K562 (cell line): ENCODE measurements at regions not wholly inside any gene's neighbourhood (a gene's known extent, or its start where the extent isn't known, plus 50 kb on each side); places are given as distances from the start of the nearest gene placed in this dataset.

Experiments
- ATAC-seq: fragments of 200-7000 bp; cut with Tn5 transposase; 3 replicates; pipeline ENCODE4 v1.9.1; 2020; ENCODE audit warnings: moderate library complexity
- BruUV-seq: library from RNA; stranded (reverse); fragments of 400-500 nt; replicated peaks from 2 replicates; lab custom pipeline; 2021; lab: Mats Ljungman, UMichigan
- CTCF ChIA-PET: fragments of 300-600 bp; formaldehyde crosslinking; extraction: SDS; loops from one replicate; lab custom pipeline; 2021; ENCODE audit warnings: low intra/inter-chr PET ratio; lab: Yijun Ruan, JAX
- POLR2A ChIA-PET: fragments of 300-600, 350-650 bp; sonication (Branson Sonifier 250); formaldehyde crosslinking; extraction: SDS; loops from one replicate; lab custom pipeline; 2021; ENCODE audit warnings: antibody characterized with exemption, inconsistent platforms; lab: Yijun Ruan, JAX
- DNase-seq, 4 experiments: peaks; one replicate each; pipeline versions ENCODE4 v3.0.0 to v3.0.0-alpha.2; 2011 to 2018; ENCODE audit warnings: low spot score in 3 of 4, mixed read lengths in 3 of 4; ENCODE audit errors: extremely low read depth in 1 of 4
- FAIRE-seq: peaks from 2 replicates; lab custom pipeline; 2011; peaks lifted over from hg19 to GRCh38; lab: Jason Lieb, UNC
- H2AFZ ChIP-seq: 2 replicates; pipeline ENCODE4 v1.6.0; 2011; ENCODE audit warnings: low read depth, low read length, control low read depth, inconsistent platforms
- H3K27ac ChIP-seq: fragments of 200-600 bp; 3 replicates; pipeline ENCODE4 v1.8.0; 2011; ENCODE audit warnings: low read depth, mild to moderate bottlenecking, control low read depth, inconsistent platforms, low read length, moderate library complexity, mixed read lengths; ENCODE audit errors: extremely low read depth
- H3K27me3 ChIP-seq, 2 experiments: fragments of 300-600 bp in 1 of 2; 2 replicates in 1 of 2; 3 replicates in 1 of 2; pipeline versions ENCODE4 v1.6.0 to v1.8.0; 2011; ENCODE audit warnings: inconsistent platforms in 2 of 2, low read length in 2 of 2, mild to moderate bottlenecking in 1 of 2, mixed read lengths in 1 of 2, moderate library complexity in 1 of 2; ENCODE audit not compliant: control insufficient read depth in 2 of 2, insufficient read depth in 2 of 2
- H3K36me3 ChIP-seq: fragments of 300-600 bp; 3 replicates; pipeline ENCODE4 v1.8.0; 2011; ENCODE audit warnings: mild to moderate bottlenecking, low read length, inconsistent platforms; ENCODE audit not compliant: control insufficient read depth, insufficient read depth
- H3K4me1 ChIP-seq, 2 experiments: fragments of 200-600 bp in 1 of 2; replicated peaks in 1 of 2; 2 replicates in 1 of 2; 3 replicates in 1 of 2; pipeline versions ENCODE4 v1.5.1 to v1.8.0; 2011; ENCODE audit warnings: inconsistent platforms in 2 of 2, low read length in 2 of 2, mild to moderate bottlenecking in 1 of 2, mixed read lengths in 1 of 2, moderate library complexity in 1 of 2; ENCODE audit not compliant: control insufficient read depth in 2 of 2, insufficient read depth in 2 of 2
- H3K4me2 ChIP-seq: 2 replicates; pipeline ENCODE4 v1.6.1; 2011; ENCODE audit warnings: low read length, control low read depth, inconsistent platforms, mixed read lengths; ENCODE audit not compliant: insufficient read depth
- H3K4me3 ChIP-seq: fragments of 200-600 bp; sonication (generic), shearing (Covaris generic); 2 replicates; pipeline ENCODE4 v1.5.1; 2016; ENCODE audit warnings: control low read depth, inconsistent platforms
- H3K79me2 ChIP-seq: fragments of 200-600 bp; 3 replicates; pipeline ENCODE4 v1.8.0; 2011; ENCODE audit warnings: low read length, inconsistent platforms; ENCODE audit not compliant: control insufficient read depth, insufficient read depth
- H3K9ac ChIP-seq, 2 experiments: 2 replicates each; pipeline versions ENCODE4 v1.6.0 to v1.6.1; 2011; ENCODE audit warnings: low read depth in 2 of 2, low read length in 2 of 2, control low read depth in 1 of 2, inconsistent platforms in 1 of 2, mild to moderate bottlenecking in 1 of 2, mixed read lengths in 1 of 2; ENCODE audit not compliant: insufficient read depth in 1 of 2
- H3K9me1 ChIP-seq: one replicate; pipeline ENCODE4 v1.6.0; 2011; ENCODE audit warnings: inconsistent platforms, mild to moderate bottlenecking, low read length, moderate library complexity; ENCODE audit not compliant: control insufficient read depth, insufficient read depth
- H3K9me3 ChIP-seq: replicated peaks from 2 replicates; pipeline ENCODE4 v1.5.1; 2011; ENCODE audit warnings: low read depth, low read length, inconsistent platforms; ENCODE audit not compliant: control insufficient read depth, insufficient read depth
- H4K20me1 ChIP-seq: replicated peaks from 2 replicates; pipeline ENCODE4 v1.6.1; 2011; ENCODE audit warnings: low read length, inconsistent platforms, mixed read lengths; ENCODE audit not compliant: control insufficient read depth, insufficient read depth
- ETS2 ChIP-seq: IDR thresholded peaks from 2 replicates; pipeline ENCODE4 v1.6.1; 2016; ENCODE audit warnings: borderline replicate concordance, missing genetic modification characterization, mild to moderate bottlenecking, moderate library complexity, missing compliant biosample characterization; ENCODE audit not compliant: poor library complexity, severe bottlenecking
- HDAC8 ChIP-seq: fragments of 450-650 bp; IDR thresholded peaks from 2 replicates; pipeline ENCODE4 v1.6.1; 2016; ENCODE audit warnings: mild to moderate bottlenecking, missing genetic modification characterization, moderate library complexity, missing compliant biosample characterization
- KDM4B ChIP-seq, 2 experiments: fragments of 450-650 bp in 1 of 2; sonication (generic) in 1 of 2; IDR thresholded peaks; 2 replicates each; pipeline ENCODE4 v1.6.1; 2016 to 2017; ENCODE audit warnings: borderline replicate concordance in 2 of 2, antibody characterized with exemption in 1 of 2, low read depth in 1 of 2, mild to moderate bottlenecking in 1 of 2
- POLR3A ChIP-seq: IDR thresholded peaks from 2 replicates; pipeline ENCODE4 v1.6.1; 2011; ENCODE audit warnings: borderline replicate concordance, mild to moderate bottlenecking, moderate library complexity; ENCODE audit not compliant: insufficient read length, insufficient read depth; ENCODE audit errors: extremely low read depth
- RBM17 ChIP-seq: fragments of 200-400 bp; formaldehyde crosslinking; IDR thresholded peaks from 2 replicates; pipeline ENCODE4 v1.6.1; 2017; ENCODE audit warnings: low read depth, mild to moderate bottlenecking, low read length, borderline replicate concordance
- SMAD4 ChIP-seq: fragments of 250-450 bp; sonication (Bioruptor Pico); conservative IDR thresholded peaks from 2 replicates; pipeline ENCODE4 v1.8.0; 2021; ENCODE audit warnings: inconsistent platforms, mild to moderate bottlenecking, moderate library complexity
- ZNF224 ChIP-seq: sonication (generic); formaldehyde crosslinking; IDR thresholded peaks from 2 replicates; pipeline ENCODE4 v1.8.0; 2022; ENCODE audit warnings: mild to moderate bottlenecking, missing genetic modification reagents
- WGBS: fragments of 100-300 bp; shearing (Covaris generic); methylation state at CpG from one replicate; pipeline ENCODE4 v1.1.6; 2016; ENCODE audit warnings: low coverage, mixed read lengths; ENCODE audit not compliant: insufficient coverage; ENCODE audit errors: missing lambda C conversion rate; 5-methylcytosine and 5-hydroxymethylcytosine counted together
- in situ Hi-C: fragments of 300-500 bp; cut with MboI; formaldehyde crosslinking; loops from 4 replicates; pipeline ENCODE4 v1.15.0; 2018; ENCODE audit warnings: inconsistent platforms, mixed read lengths
- intact Hi-C: fragments of 100-400 bp; cut with micrococcal nuclease; formaldehyde crosslinking; loops from 2 replicates; pipeline ENCODE4 v1.14.2; 2022

DNA sequence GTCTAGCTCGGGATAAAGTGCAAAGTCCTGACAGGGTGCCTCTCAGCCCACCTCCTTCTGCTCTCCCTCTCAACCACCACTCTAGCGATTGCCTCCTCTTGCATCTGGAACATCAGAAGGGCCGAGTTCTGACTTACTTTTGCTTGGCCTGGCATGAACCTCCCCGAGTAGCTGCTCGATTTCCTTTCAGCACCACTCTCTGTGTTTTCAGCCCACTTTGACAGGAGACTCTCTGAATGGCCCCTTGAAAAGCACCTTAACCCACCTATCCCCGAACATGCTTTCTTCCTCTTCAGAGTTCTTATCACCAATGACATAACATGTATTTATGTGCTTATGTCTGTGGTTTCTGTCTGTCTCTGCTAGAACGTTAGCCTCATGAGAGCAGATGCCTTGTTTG lies 225.8 kb upstream of the RUNX1 start:
- Histone ChIP-seq H4K20me1 (no peaks in the 10 kb centered on the region), H3K9me1 (no peaks in the 10 kb centered on the region), H3K27me3 (no peaks in the 10 kb centered on the region), H3K79me2 (no peaks in the 10 kb centered on the region), H2AFZ (peak overlapping the region; percentile 35; the same call in 1 of the 2 replicates), H3K27ac (no peak overlapping the region), H3K9ac (no peak overlapping the region), H3K36me3 (no peaks in the 10 kb centered on the region), H3K4me1 (no peaks in the 10 kb centered on the region; a peak in 2 of 5 replicates), H3K4me3 (no peak overlapping the region), H3K9me3 (no peaks in the 10 kb centered on the region; the same call in 1 of the 2 replicates), H3K4me2 (no peak overlapping the region)
- BruUV-seq = no TSS peak
- peak; percentile 42; the same call in 2 of the 3 replicates for ATAC-seq
- CTCF ChIA-PET = no interaction called here
- intact Hi-C loops = no loop called here
- no peak for DNase-seq
- in situ Hi-C loops = no loop called here
- POLR2A ChIA-PET = interaction anchor here (0.6 to 1.2 kb wide), 4 partner anchors 10 to 415 kb away, joined by 3 to 5 read pairs (median 4); no protein-coding TSS in a partner anchor
- WGBS = 13% methylated on average over 7 of the region's 7 CpGs
- FAIRE-seq = no peak
- TF ChIP-seq HDAC8 (tag) = no peak
- TF ChIP-seq ZNF224 (CRISPR knock-in tag) = no peak
- TF ChIP-seq SMAD4 (CRISPR knock-in tag) = 0 out of 2 replicates have a peak, but pooled peaks have one; percentile 19
- no peak for TF ChIP-seq KDM4B (IDR thresholded peaks at IDR 0.05; ENCODE audit: borderline replicate concordance in 2 of 2, low read depth in 1 of 2)

DNA sequence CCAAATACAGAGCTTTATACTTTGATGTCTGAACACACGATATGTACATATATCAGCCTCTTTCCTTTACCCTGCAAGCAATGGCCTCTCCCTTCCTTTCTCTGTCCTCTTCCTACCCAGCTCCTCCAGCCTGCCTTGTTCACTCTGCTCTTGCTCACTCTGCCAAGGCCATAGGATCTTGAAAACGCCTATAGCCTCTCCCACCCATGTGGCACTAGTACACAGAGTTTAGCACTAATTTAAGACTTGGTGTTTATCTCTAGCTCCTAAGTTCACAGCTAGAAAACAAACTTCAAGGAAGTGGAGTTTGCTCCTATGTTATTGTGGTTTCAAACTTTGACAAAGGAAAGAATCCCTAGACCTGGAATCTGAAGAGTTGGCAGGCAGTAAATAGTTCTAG lies 225.0 kb upstream of the RUNX1 start:
- Histone ChIP-seq H3K79me2 (no peaks in the 10 kb centered on the region), H3K4me1 (no peaks in the 10 kb centered on the region; a peak in 2 of 5 replicates), H3K36me3 (no peaks in the 10 kb centered on the region), H3K4me3 (no peak overlapping the region), H3K27ac (no peak overlapping the region), H3K9me1 (no peaks in the 10 kb centered on the region), H3K27me3 (no peaks in the 10 kb centered on the region), H3K9me3 (no peaks in the 10 kb centered on the region; the same call in 1 of the 2 replicates), H3K4me2 (no peak overlapping the region), H3K9ac (no peak overlapping the region), H4K20me1 (no peaks in the 10 kb centered on the region), H2AFZ (no peak overlapping the region)
- ChIA-PET CTCF (no interaction called here), POLR2A (interaction anchor here (0.6 to 1.2 kb wide), 2 partner anchors 11 to 116 kb away, joined by 4 to 5 read pairs; no protein-coding TSS in a partner anchor)
- intact Hi-C loops = no loop called here
- FAIRE-seq = no peak
- 25% methylated on average over 2 of the region's 2 CpGs for WGBS
- no peak for TF ChIP-seq POLR3A
- no peak for TF ChIP-seq KDM4B (IDR thresholded peaks at IDR 0.05; ENCODE audit: borderline replicate concordance in 2 of 2, low read depth in 1 of 2)
- no peak for TF ChIP-seq ETS2 (tag)
- no peak for TF ChIP-seq RBM17
- in situ Hi-C loops = no loop called here
- BruUV-seq = no TSS peak
- ATAC-seq = no peak
- DNase-seq = no peak
